SK-MEL-5 (cell line): ENCODE measurements at regions not wholly inside any gene's neighbourhood (a gene's known extent, or its start where the extent isn't known, plus 50 kb on each side); places are given as distances from the start of the nearest gene placed in this dataset.
A peak's percentile ranks its signal among the peaks of the same experiment; 100 is the strongest.

Source experiments
- DNase-seq: peaks from one replicate; pipeline ENCODE4 v3.0.0-alpha.2; 2016; ENCODE audit warnings: low read depth, low spot score
- in situ Hi-C: cut with HindIII; loops from 2 replicates; pipeline ENCODE4 v1.10.0; 2016; ENCODE audit warnings: low sequenced_read_pairs, high pct_unique_total_duplicates, low pct_unique_long_range_greater_than_20kb

- in situ Hi-C loops, result no loop called here
- no peak for DNase-seq
Measured at GRCh38 chr5:145493435-145493834, 341.7 kb downstream of the PRELID2 start.

- DNase-seq, result no peak
- in situ Hi-C loops, result no loop called here
Measured at GRCh38 chr5:145489516-145489915, 345.6 kb downstream of the PRELID2 start.

DNA sequence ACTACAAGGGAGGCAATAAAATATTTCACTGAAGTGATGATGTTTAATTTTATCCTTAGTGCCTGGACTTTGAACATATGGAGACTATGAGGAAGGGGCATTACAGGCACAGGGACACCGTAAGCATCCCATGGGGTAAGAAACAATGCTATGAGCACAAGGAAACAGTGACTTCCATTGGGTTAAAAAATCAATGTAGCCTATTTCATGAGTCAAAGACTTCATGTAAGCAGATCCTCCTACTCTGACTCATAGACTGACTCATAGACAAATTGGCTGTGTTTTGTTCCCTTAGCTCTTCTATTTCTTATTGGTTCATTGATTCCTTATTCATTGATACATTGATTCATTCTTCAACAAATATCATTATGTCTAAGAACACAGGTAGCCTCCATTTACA, 351.0 kb downstream of the PRELID2 start:
- DNase-seq, result no peak

GRCh38 chr5:145483212-145483611, 351.9 kb downstream of the PRELID2 start:
- DNase-seq, result peak; percentile 25
- in situ Hi-C loops, result no loop called here

More for the DNA sequence above, 351.0 kb downstream of the PRELID2 start:
- in situ Hi-C loops, result no loop called here

GRCh38 chr5:145479857-145480256, 355.3 kb downstream of the PRELID2 start:
- in situ Hi-C loops, result no loop called here
- DNase-seq, result no peak

- DNase-seq, result no peak
- in situ Hi-C loops, result no loop called here
Measured at GRCh38 chr5:145479271-145479670, 355.9 kb downstream of the PRELID2 start.

DNA sequence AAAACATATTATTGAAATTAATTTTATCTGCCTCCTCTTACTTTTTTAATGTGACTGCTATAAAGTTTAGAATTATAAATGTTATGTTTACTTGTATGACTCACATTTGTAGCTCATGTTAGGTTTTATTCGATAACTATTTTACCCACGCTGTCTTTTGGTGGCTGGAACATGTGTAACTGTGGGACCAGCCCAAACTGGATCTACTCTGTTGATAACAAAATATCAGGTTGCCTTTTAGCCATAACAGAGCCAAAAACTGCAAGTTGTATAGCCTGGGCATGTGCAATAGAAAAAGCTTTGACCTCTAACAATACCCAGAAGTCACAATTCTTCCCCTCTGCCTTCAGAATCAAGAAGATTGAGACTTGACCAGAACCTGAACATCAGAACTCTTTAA, 356.5 kb downstream of the PRELID2 start:
- in situ Hi-C loops, result no loop called here
- no peak for DNase-seq

DNA sequence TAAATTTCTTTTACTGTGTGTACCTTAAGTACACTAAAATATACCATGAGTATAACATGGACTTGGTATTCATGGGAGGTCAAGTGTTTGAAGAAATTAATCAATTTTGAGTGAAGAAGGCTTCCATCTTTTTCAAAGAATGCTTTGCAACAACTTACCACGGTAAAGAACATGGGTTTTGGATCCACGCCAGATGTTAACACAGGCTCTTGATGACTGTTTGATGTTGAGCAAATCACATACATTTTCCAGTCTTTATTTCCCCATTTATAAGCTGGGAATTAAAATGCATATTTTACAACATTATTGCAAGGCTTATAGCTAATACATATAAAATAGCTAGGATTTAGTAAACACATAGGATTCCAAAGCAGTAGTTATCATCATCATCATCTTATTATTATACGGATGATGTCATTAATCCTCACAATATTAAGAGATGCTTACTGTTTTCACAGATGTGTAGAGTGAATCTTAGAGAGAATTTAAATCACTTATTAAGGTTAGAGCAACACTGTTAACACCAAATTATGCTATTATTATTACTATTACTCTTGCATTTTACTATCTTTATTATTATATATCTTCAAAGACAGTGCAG, 362.0 kb downstream of the PRELID2 start:
- in situ Hi-C loops, result no loop called here
- DNase-seq, result no peak

GRCh38 chr5:145471831-145472612, 363.1 kb downstream of the PRELID2 start:
- DNase-seq, result peak; percentile 39
- in situ Hi-C loops, result no loop called here

DNA sequence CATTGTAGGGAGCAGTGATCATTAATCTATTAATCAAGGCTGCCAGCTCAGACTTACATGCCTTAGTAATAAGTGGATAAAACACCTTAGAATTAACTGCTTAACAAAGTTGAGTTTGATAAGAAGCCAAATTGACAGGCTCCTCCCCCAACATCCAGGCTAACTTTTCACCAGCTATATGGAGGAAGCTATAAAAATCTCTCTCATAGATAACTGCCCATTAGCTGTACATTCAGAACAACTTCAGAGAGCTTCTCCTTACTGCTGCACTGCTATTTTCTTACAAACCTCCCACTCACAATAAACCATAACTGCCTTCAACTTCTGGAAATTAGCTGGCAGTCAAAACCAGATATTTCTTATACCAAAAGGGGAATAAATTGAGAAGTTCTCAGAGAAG, 364.1 kb downstream of the PRELID2 start:
- in situ Hi-C loops, result no loop called here

DNA sequence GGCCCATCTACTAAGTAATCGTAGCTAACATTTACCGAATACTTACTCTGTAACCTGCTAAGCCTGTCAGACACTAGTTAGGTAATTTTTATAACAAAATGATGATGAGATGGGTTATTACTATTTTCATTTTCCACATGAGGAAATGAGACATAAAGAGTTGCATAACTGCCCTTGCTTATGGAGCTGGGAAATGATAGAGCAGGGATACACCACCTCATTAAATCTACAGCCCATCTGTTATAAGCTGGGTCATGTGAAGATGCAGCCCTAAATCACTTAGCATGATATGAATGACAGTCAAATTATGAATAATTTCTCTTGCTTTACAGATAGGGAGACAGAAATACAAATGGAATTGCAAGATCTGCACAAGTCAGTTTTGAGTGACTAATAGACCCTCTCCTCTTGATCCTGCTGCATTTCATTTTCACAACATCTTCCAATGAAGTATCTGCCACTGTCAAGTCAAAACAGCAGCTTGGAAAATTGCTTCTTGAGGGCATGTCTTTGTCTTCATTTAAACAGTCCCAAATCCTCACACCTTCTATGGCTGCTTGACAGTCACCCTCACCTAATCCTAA, 364.7 kb downstream of the PRELID2 start:
- in situ Hi-C loops, result no loop called here
- no peak for DNase-seq

More for the DNA sequence above, 364.1 kb downstream of the PRELID2 start:
- DNase-seq, result no peak

DNA sequence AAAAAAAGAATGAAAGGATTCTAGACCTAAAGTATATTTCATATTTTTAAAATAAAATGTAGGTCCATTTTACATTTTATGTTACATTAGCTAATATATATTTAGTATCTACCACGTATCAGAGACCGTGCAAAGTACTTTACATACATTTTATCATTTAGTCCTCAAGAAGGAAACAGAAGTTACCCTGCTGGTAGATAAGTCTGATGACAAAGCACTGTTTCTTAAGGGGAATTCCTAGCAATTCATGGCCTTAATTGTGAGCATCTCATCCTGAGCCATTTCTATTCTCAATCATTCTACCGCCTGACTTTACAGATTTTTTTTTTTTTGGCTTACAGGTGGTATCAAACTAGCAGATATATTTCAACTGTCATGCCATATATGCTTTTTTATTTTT, 367.7 kb downstream of the PRELID2 start:
- in situ Hi-C loops, result no loop called here
- no peak for DNase-seq

DNA sequence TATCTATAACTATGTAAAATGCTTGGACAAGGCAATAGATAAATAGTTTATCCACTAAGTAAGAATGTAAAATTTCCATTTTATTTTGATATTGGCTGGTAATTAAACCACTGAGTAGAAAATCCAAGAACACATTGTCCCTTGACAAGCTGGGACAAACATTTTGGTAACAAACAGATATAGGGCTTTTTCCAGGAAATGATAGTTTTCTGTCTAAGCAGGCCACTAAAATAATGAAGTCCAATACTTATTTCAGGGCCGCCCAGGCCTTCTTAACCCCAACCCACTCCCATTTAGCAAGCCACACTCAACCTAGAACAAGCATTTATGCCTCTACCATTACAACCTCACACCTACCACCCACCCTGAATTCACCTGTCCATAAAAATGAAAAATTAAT, 368.6 kb downstream of the PRELID2 start:
- in situ Hi-C loops, result no loop called here
- no peak for DNase-seq

GRCh38 chr5:145465474-145466263, 369.5 kb downstream of the PRELID2 start:
- in situ Hi-C loops, result no loop called here

DNA sequence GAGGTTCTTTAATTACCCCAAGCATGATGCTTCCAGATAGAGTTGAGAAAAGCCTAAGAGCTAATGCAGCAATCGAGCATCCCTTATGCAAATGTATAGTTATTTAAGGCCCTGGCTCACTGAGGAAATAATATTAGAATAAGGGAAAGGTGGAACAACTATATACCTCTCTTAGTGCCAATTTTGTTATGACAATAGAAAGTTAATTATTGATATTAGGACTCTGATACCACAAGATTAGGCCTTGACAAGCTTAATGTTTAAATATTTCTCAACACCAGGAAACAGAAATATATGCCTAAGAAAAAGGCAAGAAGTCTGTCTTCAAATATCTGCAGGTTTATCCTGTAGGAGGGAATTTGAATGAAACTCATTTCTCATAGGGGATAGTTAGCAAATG, 371.0 kb downstream of the PRELID2 start:
- in situ Hi-C loops, result no loop called here
- no peak for DNase-seq

More at GRCh38 chr5:145465474-145466263, 369.5 kb downstream of the PRELID2 start:
- DNase-seq, result no peak

GRCh38 chr5:145463634-145464033, 371.5 kb downstream of the PRELID2 start:
- in situ Hi-C loops, result no loop called here
- DNase-seq, result no peak

- no peak for DNase-seq
- in situ Hi-C loops, result no loop called here
Measured at GRCh38 chr5:145462525-145462924, 372.6 kb downstream of the PRELID2 start.

- in situ Hi-C loops, result no loop called here
- no peak for DNase-seq
Measured at GRCh38 chr5:145450286-145450885, 384.8 kb downstream of the PRELID2 start.
